ENCODE measurements at regions not wholly inside any gene's neighbourhood (a gene's known extent, or its start where the extent isn't known, plus 50 kb on each side); places are given as distances from the start of the nearest gene placed in this dataset.
"Not testable (repeated sequence)": the region's sequence is repeated elsewhere in the genome, so short reads cannot be mapped to it uniquely, and the experiment has no call there.

- DNase-seq, result not testable (repeated sequence)
Observed at GRCh38 chr16:16563962-16564361, 185.0 kb downstream of the NPIPA7 start.

DNA sequence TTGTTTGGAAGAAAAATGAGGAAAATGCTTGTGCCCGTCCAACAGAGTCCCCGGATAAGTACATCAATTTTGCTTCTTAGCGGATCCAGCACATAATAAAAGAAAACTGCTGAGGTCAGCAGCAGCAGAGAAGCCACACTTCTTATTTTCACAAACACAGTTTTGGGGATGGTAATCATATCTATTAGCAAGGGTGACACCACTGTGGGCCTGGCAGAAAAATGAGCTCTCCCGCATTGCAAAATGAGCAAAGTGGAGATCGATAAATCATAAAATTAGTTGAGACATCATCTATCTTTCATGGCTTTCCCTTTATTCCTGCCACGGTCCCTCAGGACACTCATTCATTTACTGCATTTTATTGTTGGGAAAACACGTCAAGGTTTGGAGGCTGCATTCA, 186.4 kb downstream of the NPIPA7 start:
- not testable (repeated sequence) for DNase-seq

DNA sequence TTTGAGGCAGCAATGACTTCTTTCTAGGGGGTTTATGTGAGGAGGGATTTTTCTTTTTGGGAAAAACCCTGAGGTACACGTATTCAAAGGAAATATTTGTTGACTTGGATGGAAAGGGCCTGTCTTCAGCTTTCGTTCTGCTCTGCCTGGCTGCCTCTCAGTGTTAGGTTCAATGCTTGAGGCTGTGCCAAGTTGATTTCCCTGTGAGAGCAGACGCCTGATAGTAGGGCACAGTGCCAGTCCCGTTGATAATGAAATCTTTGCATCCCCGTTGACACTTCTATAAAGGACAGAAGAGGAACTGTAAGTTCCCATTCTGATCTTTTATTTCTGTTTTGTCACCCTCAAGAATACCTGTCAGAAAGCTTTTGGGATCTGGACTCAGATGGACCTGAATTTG, 191.1 kb downstream of the NPIPA7 start:
- not testable (repeated sequence) for DNase-seq

DNA sequence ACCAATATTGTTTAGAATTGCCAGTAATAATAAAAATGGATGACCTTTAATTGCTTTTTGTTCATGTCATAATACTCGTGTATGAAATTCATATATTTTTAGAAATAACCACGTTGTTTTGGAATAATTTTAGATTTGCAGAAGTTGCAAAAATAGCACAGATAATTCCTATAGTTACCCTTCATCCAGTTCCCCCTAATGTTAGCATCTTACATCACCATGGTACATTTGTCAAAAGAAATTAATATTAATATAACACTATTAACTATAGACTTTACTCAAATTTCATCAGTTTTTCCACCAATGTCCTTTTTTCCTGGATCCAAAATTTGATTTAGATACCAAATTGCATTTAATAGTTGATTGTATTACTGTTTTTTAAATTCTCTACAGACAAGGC, 191.9 kb downstream of the NPIPA7 start:
- not testable (repeated sequence) for DNase-seq

DNA sequence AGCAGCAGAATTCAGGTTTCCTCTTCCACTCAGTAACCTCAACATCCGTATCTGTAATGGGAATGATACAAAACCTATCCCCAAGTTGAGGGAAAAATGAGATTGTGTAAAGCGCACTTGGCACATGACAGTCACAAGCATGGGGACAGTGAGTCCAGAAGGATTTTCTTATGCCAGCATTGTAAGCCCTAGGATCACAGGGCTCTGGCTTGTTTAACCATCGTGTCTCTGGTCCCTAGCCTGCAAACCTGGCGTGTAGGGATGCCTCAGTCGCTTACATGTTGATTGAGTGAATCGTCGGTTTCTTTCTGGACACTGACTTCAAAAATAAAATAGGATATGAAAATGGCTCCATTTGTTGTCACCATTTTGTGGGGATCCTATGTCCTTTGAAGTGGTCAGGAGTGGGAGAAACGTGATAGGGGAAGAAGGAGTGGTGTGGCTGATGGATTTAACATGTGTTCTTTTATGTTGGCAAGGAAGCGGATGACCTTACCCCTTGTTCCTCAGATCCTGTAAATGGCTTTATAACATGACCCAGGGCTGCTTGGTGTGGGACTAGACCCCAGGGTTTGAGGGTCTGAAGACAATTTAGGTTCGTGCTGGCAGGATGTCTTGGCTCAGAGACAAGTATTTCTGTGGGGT, 193.3 kb downstream of the NPIPA7 start:
- not testable (repeated sequence) for DNase-seq

DNA sequence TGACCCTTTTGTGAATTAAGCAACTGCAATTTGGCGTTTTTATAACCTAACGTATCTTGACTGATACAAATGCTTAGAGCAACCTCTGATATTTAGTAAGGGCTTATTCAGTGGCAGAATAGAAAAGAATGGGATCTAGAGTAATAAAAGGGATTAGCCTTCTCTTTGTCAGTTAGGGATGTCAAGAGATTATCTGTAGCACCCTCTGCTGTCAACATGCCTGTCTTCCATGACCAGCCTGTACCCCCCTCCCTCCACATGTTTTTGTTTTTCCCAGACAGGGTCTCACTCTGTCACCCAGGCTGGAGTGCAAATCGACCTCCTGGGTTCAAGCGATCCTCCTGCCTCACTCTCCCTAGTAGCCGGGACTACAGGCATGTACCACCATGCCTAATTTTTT, 198.1 kb downstream of the NPIPA7 start:
- not testable (repeated sequence) for DNase-seq

GRCh38 chr16:16578701-16579100, 199.8 kb downstream of the NPIPA7 start:
- no peak for DNase-seq

GRCh38 chr16:16582916-16583315, 204.0 kb downstream of the NPIPA7 start:
- not testable (repeated sequence) for DNase-seq

- not testable (repeated sequence) for DNase-seq
Observed at GRCh38 chr16:16586073-16586651, 207.2 kb downstream of the NPIPA7 start.

- not testable (repeated sequence) for DNase-seq
Observed at GRCh38 chr16:16586969-16587368, 208.0 kb downstream of the NPIPA7 start.

GRCh38 chr16:16588436-16588835, 209.5 kb downstream of the NPIPA7 start:
- DNase-seq, result not testable (repeated sequence)

DNA sequence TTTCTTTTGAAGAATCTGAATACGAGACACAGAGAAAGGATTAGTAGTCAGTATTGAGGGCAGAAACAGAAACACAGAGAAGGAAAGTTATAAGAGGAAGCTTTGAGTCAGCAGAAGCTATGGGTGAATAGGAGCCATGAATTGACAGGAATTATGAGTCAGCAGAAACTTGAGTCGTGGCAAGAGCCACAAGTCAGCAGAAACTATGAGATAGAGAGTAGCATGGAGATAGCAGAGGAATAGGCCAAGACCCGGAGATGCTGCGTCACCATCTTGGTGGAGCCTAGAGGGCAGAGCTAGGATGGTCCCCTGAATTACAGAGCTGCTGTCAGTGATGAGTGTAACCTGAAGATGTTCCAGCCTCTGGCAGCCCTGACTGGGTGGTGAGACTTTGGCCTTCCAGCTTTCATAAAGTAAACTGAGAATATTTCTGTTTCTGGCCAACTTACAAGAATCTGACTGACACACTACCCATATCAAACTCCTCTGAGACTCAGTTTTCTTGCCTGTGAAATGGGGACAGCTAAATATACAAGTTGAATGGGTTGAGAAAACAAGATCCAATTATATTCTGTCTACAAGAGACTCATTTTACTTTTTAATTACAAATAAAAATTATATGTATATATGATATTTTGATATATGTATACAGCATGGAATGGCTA, 211.8 kb downstream of the NPIPA7 start:
- not testable (repeated sequence) for DNase-seq

DNA sequence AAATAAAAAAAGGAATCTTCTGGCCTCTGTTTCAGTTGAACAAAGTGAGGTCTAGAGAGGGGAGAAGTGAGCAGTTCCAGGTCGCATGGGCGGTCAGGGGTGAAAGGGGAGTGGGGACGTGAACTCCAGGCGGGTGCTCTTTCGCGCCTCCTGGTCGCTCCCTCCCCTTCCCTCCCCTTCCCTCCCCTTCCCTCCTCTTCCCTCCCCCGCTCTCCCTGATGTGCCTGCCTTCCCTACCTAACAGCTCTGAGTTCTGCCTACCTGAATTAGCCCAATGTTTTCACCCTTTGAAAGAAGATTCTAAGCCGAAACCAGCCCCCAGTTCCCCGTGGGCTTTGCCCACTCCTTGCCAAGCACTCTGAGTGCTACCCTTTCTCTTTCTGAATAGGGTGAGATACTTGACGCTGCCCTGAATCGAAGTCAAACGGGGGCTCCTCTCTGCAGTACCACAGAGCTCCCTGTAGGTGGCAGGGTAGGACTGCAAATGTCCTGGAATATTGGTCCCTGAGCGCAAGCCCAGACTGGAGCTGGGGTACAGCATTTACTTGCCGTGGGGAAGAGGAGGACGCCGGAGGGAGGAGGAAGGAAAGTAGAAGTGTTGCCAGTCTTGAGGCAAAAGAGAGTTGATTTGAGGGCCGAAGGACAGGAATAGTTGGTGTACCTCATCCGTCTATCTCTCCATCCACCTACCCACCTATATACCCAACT, 214.4 kb downstream of the NPIPA7 start:
- DNase-seq, result peak; percentile 34 to 54

- DNase-seq, result not testable (repeated sequence)
Observed at GRCh38 chr16:16595029-16595718, 216.2 kb downstream of the NPIPA7 start.

- not testable (repeated sequence) for DNase-seq
Observed at GRCh38 chr16:16601239-16601638, 222.3 kb downstream of the NPIPA7 start.

- DNase-seq, result not testable (repeated sequence)
Observed at GRCh38 chr16:16607401-16608082, 228.6 kb downstream of the NPIPA7 start.

DNA sequence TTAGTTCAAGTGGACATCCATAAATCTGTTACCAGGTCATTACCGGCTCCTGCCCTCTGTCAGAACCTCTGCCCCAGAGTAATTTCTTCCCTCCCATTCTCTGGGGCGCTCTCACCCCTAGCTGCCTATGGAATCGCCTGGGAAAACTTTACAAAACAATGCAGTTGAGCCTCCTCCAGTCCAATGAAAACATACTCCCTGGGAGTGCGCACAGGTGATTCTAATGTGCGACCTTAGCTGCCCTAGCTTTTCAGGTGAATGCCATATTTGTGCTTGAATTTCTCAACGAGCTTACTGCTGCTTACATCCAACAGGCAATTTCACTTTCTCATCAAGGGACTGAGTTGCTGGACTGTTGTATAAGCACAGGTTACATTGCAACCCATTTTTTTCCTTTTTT, 230.7 kb downstream of the NPIPA7 start:
- DNase-seq, result not testable (repeated sequence)

DNA sequence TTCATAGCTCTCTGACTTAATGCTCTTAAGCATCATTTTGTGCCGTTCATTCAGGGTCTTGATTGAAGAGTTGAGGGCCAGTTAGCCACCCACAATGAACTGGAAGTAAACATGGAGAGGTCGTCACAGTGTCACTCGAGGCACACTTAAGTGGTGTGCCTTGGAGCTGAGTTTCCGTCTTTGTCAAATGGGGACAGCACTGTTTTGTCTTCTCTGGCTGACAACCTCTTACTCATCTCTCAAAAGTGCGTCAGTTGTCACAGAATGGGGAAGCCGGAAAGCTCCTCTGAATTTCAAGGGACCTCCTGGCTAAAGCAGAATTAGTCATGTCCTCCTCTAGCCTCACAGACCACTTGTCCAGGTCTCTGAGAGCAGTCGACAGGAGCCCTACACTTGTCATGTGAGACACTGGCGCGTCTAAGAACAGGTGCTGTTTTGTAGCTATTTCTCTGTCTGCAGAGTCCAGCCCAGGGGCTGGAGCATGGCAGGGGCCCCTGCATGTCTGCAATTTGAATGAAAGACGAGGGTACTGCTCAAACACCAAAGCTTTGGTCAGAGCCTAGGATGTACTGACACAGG, 231.5 kb downstream of the NPIPA7 start:
- DNase-seq, result not testable (repeated sequence)

DNA sequence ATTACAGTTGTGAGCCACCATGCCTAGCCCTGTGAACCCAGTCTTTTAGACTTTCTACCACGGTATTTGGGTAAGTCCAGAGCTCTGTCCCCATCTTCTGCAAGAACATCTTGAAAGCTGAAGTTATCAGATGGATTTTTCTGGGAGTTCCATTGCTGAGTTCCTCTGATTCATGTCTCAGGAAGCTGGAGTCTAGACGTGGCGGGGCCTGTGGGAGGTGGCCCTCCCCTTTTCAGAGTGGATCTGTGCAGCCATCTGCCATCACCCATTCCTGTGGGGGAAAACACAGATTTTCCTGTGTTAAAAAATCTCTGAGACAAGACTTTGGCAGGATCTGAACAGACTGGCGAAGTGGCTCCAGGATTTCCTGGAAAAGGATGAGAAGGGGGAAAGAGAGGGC, 234.3 kb downstream of the NPIPA7 start:
- not testable (repeated sequence) for DNase-seq

GRCh38 chr16:16614484-16614883, 235.5 kb downstream of the NPIPA7 start:
- not testable (repeated sequence) for DNase-seq

DNA sequence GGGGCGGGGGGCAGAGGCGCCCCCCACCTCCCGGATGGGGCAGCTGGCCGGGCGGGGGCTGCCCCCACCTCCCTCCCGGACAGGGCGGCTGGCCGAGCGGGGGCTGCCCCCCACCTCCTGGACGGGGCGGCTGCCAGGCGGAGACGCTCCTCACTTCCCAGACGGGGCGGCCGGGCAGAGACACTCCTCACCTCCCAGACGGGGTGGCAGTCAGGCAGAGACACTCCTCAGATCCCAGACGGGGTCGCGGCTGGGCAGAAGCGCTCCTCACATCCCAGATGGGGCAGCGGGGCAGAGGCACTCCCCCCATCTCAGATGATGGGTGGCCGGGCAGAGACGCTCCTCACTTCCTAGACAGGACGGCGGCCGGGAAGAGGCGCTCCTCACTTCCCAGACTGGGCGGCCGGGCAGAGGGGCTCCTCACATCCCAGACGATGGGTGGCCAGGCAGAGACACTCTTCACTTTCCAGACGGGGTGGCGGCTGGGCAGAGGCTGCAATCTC, 240.1 kb downstream of the NPIPA7 start:
- DNase-seq, result not testable (repeated sequence)

DNA sequence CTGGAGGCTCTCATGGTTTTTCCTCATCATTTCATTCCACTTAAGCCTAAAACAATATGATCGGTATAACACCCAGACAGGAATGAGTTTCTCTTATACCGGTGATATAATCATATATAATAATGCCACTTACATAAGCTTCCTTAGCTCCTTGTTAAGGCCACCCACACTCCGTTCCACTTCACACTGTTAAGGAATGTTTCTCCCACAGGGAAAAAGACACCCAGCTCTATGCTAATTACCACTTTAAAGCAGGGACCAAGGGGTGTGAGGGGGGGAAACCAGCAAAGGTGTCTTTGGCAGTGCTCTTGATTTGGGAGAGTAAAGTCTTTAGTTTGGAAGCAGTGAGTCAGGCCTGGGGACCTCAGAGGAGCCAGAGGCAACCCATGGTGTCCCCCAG, 245.4 kb downstream of the NPIPA7 start:
- DNase-seq, result not testable (repeated sequence)
